Left colon (tissue), 2 donors: ENCODE measurements at regions not wholly inside any gene's neighbourhood (a gene's known extent, or its start where the extent isn't known, plus 50 kb on each side); places are given as distances from the start of the nearest gene placed in this dataset.
"Not testable (repeated sequence)": the region's sequence is repeated elsewhere in the genome, so short reads cannot be mapped to it uniquely, and the experiment has no call there.

Source experiments
- ATAC-seq: fragments of 200-7000 bp; cut with Tn5 transposase; one replicate; pipeline ENCODE4 v1.9.1; 2020; ENCODE audit warnings: mild to moderate bottlenecking, moderate library complexity
- DNase-seq, 2 donors: peaks; one replicate each; pipeline ENCODE4 v3.0.0-alpha.2; 2020
- intact Hi-C, 2 donors: fragments of 100-400 bp; cut with DNase I in 1 of 2; cut with micrococcal nuclease in 1 of 2; formaldehyde crosslinking; loops; one replicate each; pipeline versions ENCODE4 v1.11.2 to v1.14.0; 2022; cut with DNase I, micrococcal nuclease
- donor health status: DM: no; HTN: no; CAD: no.
- donor health status: DM: yes; HTN: yes; CAD: no.

- ATAC-seq = no peak
- no peak for DNase-seq
- intact Hi-C loops = no loop called here
These were observed 262.3 kb downstream of the UTRN start for GRCh38 chr6:144547409-144547808.

GRCh38 chr6:144548536-144548935 is 263.4 kb downstream of the UTRN start:
- DNase-seq (no peak), ATAC-seq (no peak)
- intact Hi-C loops = no loop called here

GRCh38 chr6:144549837-144550747 is 265.0 kb downstream of the UTRN start:
- intact Hi-C loops = no loop called here
- ATAC-seq = no peak
- no peak for DNase-seq

- ATAC-seq = no peak
- intact Hi-C loops = no loop called here
- no peak for DNase-seq
These were observed 266.2 kb downstream of the UTRN start for GRCh38 chr6:144551339-144551738.

GRCh38 chr6:144555066-144555465 is 269.9 kb downstream of the UTRN start:
- ATAC-seq (no peak), DNase-seq (no peak)
- intact Hi-C loops = no loop called here

- intact Hi-C loops = no loop called here
- ATAC-seq = peak; percentile 66
- no peak for DNase-seq
These were observed 274.9 kb downstream of the UTRN start for GRCh38 chr6:144559865-144560593.

GRCh38 chr6:144561455-144562043 is 276.4 kb downstream of the UTRN start:
- ATAC-seq (no peak), DNase-seq (no peak)
- intact Hi-C loops = no loop called here

- ATAC-seq = no peak
- intact Hi-C loops = no loop called here
- no peak for DNase-seq
These were observed 279.1 kb downstream of the UTRN start for GRCh38 chr6:144564202-144564601.

GRCh38 chr6:144566868-144567615 is 281.9 kb downstream of the UTRN start:
- no peak for ATAC-seq
- intact Hi-C loops = no loop called here
- DNase-seq = no peak

- intact Hi-C loops = no loop called here
- ATAC-seq (no peak), DNase-seq (no peak)
These were observed 283.1 kb downstream of the UTRN start for GRCh38 chr6:144568241-144568640.

GRCh38 chr6:144572541-144572940 is 287.4 kb downstream of the UTRN start:
- ATAC-seq, intact Hi-C loops, DNase-seq: not testable (repeated sequence)

- no peak for ATAC-seq
- intact Hi-C loops = no loop called here
- DNase-seq = no peak
These were observed 289.7 kb downstream of the UTRN start for GRCh38 chr6:144574796-144575195.

GRCh38 chr6:144575327-144575726 is 290.2 kb downstream of the UTRN start:
- intact Hi-C loops = no loop called here
- DNase-seq (no peak), ATAC-seq (no peak)

- DNase-seq (no peak), ATAC-seq (no peak)
- intact Hi-C loops = no loop called here
These were observed 291.7 kb downstream of the UTRN start for GRCh38 chr6:144576871-144577270.

- intact Hi-C loops = no loop called here
- ATAC-seq (no peak), DNase-seq (no peak)
These were observed 293.5 kb downstream of the UTRN start for GRCh38 chr6:144578385-144579350.

GRCh38 chr6:144580039-144580438 is 294.9 kb downstream of the UTRN start:
- DNase-seq (no peak), ATAC-seq (no peak)
- intact Hi-C loops = loop anchor here in 1 of 2 donors (10.0 kb wide), 3 partner anchors 355 to 635 kb away; no protein-coding TSS in a partner anchor

GRCh38 chr6:144580771-144581170 is 295.6 kb downstream of the UTRN start:
- no peak for ATAC-seq
- intact Hi-C loops = loop anchor here in 1 of 2 donors (10.0 kb wide), 3 partner anchors 354 to 634 kb away; no protein-coding TSS in a partner anchor
- no peak for DNase-seq
